ENCODE measurements at regions not wholly inside any gene's neighbourhood (a gene's known extent, or its start where the extent isn't known, plus 50 kb on each side); places are given as distances from the start of the nearest gene placed in this dataset.

DNA sequence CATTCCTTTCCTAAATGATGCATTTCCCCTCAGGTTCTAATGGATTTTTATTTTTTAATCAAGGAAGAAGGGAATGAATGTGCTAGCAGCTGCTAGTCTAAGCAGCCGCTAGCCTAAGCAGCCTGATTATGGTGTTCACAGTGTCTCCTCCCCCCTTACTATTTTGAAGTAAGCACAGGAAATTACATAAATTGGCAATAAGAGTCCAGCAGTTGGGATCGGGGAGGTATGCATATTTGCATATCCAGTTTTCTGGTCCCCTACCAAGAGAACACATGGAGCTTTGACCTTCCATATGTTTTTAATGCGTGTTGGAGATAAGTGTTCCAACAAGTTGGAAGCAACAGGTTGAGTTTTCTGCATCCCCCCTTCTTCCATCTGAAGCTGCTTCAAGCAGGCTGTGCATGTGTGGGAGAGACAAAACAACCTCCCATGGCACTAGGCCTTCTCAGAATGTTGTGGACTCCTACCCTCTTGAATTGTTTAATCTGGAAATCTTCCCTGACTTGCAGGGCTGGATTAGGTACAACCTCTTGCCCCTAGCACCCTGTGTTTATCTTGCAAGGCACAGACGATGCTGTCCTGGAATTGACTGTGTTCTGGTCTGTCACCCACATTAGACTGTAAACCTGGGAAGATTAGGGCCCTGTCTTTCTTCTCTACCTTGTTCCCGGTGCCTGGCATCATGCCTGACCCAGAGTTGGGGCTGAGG, 124.8 kb upstream of the LRIG1 start:
- TF ChIP-seq EZH2 (IDR thresholded peaks at IDR 0.05) (no peak), POLR2AphosphoS5 (IDR thresholded peaks at IDR 0.05; ENCODE audit: borderline replicate concordance, low read depth, low read length) (no peak), FOXP2 (optimal IDR thresholded peaks at IDR 0.05; ENCODE audit: control extremely low read depth, extremely low read length, insufficient read depth) (no peak)

All from SK-N-MC (cell line).